ENCODE measurements at regions not wholly inside any gene's neighbourhood (a gene's known extent, or its start where the extent isn't known, plus 50 kb on each side); places are given as distances from the start of the nearest gene placed in this dataset.

GRCh38 chr5:116389601-116390000, 185.0 kb downstream of the SEMA6A start:
- no peak for FAIRE-seq
- no peak for DNase-seq (ENCODE audit: insufficient read length, low spot score)
- no peak for TF ChIP-seq POLR2A (IDR thresholded peaks at IDR 0.05; ENCODE audit: low read depth, low read length)

GRCh38 chr5:116388564-116389258, 185.9 kb downstream of the SEMA6A start:
- DNase-seq (ENCODE audit: insufficient read length, low spot score) (no peak), FAIRE-seq (no peak)
- TF ChIP-seq POLR2A (IDR thresholded peaks at IDR 0.05; ENCODE audit: low read depth, low read length): no peak

GRCh38 chr5:116387738-116388137, 186.9 kb downstream of the SEMA6A start:
- DNase-seq (ENCODE audit: insufficient read length, low spot score): no peak
- TF ChIP-seq POLR2A (IDR thresholded peaks at IDR 0.05; ENCODE audit: low read depth, low read length): no peak
- FAIRE-seq: no peak

- no peak for DNase-seq (ENCODE audit: insufficient read length, low spot score)
- TF ChIP-seq POLR2A (IDR thresholded peaks at IDR 0.05; ENCODE audit: low read depth, low read length): no peak
- FAIRE-seq: no peak
Observed at GRCh38 chr5:116386633-116387032, 188.0 kb downstream of the SEMA6A start.

- TF ChIP-seq POLR2A (IDR thresholded peaks at IDR 0.05; ENCODE audit: low read depth, low read length): no peak
- DNase-seq (ENCODE audit: insufficient read length, low spot score): no peak
- no peak for FAIRE-seq
Observed at GRCh38 chr5:116382874-116383266, 191.8 kb downstream of the SEMA6A start.

DNA sequence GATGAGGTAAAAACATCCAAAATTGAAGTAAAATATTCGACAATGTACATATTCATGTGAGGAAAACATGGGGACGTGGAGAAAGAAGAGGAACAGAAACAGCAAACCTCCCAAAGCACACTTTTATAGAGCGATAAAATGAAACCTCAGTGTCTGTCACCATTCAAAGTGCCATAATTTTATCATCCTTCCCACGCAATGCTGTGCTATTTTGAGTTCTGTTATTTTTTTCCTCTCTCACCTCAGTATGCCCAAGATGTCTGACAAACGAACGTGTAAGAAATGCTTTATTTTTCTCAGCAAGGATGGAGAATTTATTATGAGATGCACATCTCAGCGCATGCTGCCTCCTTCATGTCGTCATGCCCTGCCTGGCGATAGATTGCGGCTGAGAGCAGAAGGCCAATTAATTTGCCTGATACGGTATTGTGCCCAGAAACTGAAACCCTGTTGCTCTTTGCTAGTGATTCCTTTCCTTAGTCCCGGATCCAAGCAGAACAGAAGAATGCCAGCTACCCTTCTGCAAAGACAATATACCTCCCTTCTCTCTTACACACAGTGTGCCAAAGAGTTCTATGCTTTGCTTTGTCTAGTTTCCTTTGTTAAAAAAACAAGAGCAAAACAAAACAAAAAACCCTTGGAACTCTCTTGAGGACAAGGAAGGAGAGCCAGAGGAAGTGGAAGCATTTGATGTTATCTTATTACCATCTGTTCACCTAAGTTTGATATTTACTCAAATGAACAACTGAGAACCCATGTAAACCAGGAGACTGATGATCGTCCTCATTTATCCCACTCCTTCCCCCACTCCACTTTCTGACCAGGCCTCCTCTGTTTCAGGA, 192.4 kb downstream of the SEMA6A start:
- FAIRE-seq: no peak
- TF ChIP-seq POLR2A (IDR thresholded peaks at IDR 0.05; ENCODE audit: low read depth, low read length): no peak
- no peak for DNase-seq (ENCODE audit: insufficient read length, low spot score)

GRCh38 chr5:116381201-116381600, 193.4 kb downstream of the SEMA6A start:
- DNase-seq (ENCODE audit: insufficient read length, low spot score) (no peak), FAIRE-seq (no peak)
- TF ChIP-seq POLR2A (IDR thresholded peaks at IDR 0.05; ENCODE audit: low read depth, low read length): no peak

GRCh38 chr5:116380621-116381020, 194.0 kb downstream of the SEMA6A start:
- no peak for DNase-seq (ENCODE audit: insufficient read length, low spot score)
- TF ChIP-seq POLR2A (IDR thresholded peaks at IDR 0.05; ENCODE audit: low read depth, low read length): no peak
- no peak for FAIRE-seq

DNA sequence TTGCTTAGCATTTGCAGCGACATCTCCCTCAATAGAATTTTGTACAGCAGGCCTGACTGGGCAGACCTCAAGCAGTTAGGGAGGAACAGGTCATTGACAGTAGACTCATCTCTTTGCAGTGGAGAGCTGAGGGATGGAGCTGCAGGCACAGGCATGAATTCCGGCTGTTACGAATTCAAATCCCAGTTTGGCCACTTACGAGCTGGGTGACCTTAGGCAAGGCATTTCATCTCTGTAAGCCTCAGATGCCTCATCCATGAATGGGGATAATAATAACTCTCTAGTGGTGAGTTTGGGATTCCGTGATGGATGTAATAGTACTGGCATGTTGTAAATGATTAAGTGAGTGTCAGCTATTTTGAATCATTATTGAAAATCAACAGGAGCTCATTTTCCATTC, 195.3 kb downstream of the SEMA6A start:
- FAIRE-seq (no peak), DNase-seq (ENCODE audit: insufficient read length, low spot score) (no peak)
- TF ChIP-seq POLR2A (IDR thresholded peaks at IDR 0.05; ENCODE audit: low read depth, low read length): no peak

GRCh38 chr5:116378777-116379121, 195.9 kb downstream of the SEMA6A start:
- FAIRE-seq (no peak), DNase-seq (ENCODE audit: insufficient read length, low spot score) (no peak)
- no peak for TF ChIP-seq POLR2A (IDR thresholded peaks at IDR 0.05; ENCODE audit: low read depth, low read length)

DNA sequence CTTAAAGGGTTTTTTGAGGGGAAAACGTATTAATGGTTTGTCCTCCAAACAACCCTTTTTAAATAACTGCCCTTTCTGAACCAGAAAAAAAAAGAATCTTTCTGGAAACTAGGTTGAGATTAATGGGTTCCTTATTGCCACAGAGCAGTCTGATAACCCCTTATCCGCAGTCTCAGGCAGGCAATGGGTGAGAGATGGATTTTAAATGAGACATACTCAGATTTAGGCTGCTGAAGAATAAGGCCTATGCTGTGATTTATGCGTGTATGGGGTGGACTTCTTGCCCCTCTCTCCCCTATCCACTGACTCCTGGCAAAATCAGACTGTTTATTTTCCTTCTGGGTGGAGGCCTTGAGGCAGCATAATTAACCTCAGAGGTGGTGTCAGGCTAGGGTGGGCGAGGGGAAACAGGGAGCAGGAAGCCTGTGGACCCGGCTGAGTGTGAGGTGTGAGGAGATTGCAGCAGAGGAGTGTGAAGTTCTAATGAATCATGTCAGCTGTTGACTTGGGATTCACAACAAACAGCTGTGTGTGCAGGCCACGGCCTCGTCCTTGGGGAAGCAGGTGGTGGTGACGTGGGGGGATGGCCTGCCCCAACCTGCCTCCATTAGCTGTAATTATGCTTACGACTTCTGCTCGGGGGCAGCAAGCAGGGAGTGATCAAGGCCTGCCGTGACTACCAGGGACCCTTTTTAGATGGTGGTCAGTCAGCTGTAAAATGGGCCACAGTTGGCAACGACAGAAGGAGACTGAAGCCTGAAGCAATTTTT, 196.4 kb downstream of the SEMA6A start:
- DNase-seq (ENCODE audit: insufficient read length, low spot score) (no peak), FAIRE-seq (no peak)
- no peak for TF ChIP-seq POLR2A (IDR thresholded peaks at IDR 0.05; ENCODE audit: low read depth, low read length)

DNA sequence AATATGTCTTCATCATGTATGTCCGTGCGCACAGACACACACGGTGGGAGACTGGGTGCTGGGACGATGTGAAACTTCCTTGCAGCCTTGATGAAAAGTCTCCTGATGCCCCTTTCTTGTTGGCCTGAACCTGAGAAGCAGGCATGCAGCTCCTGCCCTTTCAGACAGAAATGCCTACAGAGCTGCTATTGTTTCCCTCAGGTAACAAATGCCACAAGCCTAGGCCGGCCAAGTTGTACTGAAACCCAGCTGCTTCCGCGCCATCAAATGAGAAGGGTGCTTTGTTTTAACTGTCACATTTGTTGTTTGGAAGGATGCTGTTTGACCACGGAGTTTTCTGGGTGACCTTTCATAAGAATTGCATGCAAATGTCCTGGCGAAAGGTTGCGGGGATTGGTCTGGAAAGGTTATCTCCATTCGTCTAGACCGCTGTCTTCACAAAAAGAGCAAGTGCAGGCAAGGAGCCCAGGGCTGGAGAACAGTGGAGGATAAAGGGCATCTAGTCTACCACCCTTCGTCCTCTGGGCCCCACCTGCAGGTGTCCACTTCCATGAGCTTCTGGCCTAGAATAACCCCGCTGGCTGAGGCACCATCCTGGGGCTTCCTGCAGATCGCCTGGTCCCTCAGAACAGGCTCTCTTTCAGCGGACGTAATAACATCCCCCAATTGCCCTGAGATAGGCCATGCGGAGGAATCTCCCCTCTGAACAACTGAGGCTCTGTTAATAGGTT, 197.2 kb downstream of the SEMA6A start:
- FAIRE-seq: no peak
- no peak for TF ChIP-seq POLR2A (IDR thresholded peaks at IDR 0.05; ENCODE audit: low read depth, low read length)
- no peak for DNase-seq (ENCODE audit: insufficient read length, low spot score)

DNA sequence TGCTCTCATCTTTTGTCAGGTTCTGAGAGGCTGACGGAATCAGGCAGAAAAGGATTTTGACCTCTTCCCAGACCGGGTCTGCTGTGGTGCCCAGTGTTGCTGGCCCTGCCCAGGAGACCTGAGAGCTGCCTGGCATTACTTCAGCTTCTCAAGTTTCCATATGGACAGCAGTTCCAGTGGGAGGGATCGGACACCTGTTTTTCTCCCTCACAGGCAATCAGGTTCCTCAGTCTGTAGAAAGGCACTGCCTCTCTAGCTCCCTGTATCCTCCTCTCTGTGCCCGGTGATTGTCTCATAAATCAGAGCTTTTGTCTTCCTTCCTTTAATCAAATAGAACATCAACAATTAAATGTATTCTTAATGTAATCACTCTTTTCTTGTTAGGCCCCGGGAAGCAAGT, 198.7 kb downstream of the SEMA6A start:
- TF ChIP-seq POLR2A (IDR thresholded peaks at IDR 0.05; ENCODE audit: low read depth, low read length): no peak
- DNase-seq (ENCODE audit: insufficient read length, low spot score) (no peak), FAIRE-seq (no peak)

DNA sequence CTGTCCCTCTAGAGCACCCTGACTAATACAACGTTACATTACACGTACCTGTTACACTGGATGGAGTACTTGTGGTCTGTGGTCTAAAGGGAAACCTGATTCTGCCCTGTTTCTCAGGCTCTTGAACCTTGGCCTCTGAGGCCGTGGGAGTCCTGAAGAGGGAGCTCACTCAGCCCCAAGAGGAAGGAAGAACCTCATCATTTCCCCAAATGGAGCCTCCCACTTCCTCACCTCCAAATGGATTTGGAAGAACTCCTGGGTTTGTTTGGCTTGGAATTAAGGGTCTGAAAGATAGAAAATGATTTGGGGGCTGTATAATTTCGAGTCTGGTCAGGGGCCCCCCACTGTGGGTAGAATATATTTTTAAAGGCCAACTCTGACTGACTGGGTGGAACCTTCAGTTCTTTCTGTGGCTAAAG, 200.2 kb downstream of the SEMA6A start:
- no peak for DNase-seq (ENCODE audit: insufficient read length, low spot score)

More for the DNA sequence above, 200.2 kb downstream of the SEMA6A start:
- no peak for TF ChIP-seq POLR2A (IDR thresholded peaks at IDR 0.05; ENCODE audit: low read depth, low read length)
- FAIRE-seq: no peak
